HL-60 (cell line): ENCODE measurements at regions not wholly inside any gene's neighbourhood (a gene's known extent, or its start where the extent isn't known, plus 50 kb on each side); places are given as distances from the start of the nearest gene placed in this dataset.

Experiments
- DNase-seq, 2 experiments: peaks; one replicate each; pipeline ENCODE4 v3.0.0-alpha.2; 2010 to 2020; ENCODE audit warnings: low read depth in 1 of 2, low spot score in 1 of 2
- H3K27ac ChIP-seq: fragments of 250-450 bp; sonication (Bioruptor Pico); replicated peaks from 2 replicates; pipeline ENCODE4 v1.5.1; 2020; ENCODE audit warnings: mild to moderate bottlenecking, moderate library complexity
- H3K27me3 ChIP-seq: fragments of 250-450 bp; sonication (Bioruptor Pico); 2 replicates; pipeline ENCODE4 v1.5.1; 2021; ENCODE audit warnings: mild to moderate bottlenecking, moderate library complexity; ENCODE audit not compliant: insufficient read depth, poor library complexity, severe bottlenecking
- H3K4me3 ChIP-seq: replicated peaks from 2 replicates; pipeline ENCODE4 v1.5.1; 2011; ENCODE audit warnings: mild to moderate bottlenecking, control low read depth, low read length; ENCODE audit not compliant: insufficient read depth
- GABPA ChIP-seq: IDR thresholded peaks from 2 replicates; pipeline ENCODE4 v1.6.1; 2012; ENCODE audit warnings: low read depth
- POLR2AphosphoS5 ChIP-seq: IDR thresholded peaks from 2 replicates; pipeline ENCODE4 v1.6.1; 2012; ENCODE audit warnings: low read depth
- REST ChIP-seq: IDR thresholded peaks from 2 replicates; pipeline ENCODE4 v1.6.1; 2012; ENCODE audit warnings: low read depth; ENCODE audit not compliant: insufficient replicate concordance
- SPI1 ChIP-seq: IDR thresholded peaks from 2 replicates; pipeline ENCODE4 v1.6.1; 2012; ENCODE audit warnings: low read depth, mild to moderate bottlenecking, borderline replicate concordance
- TF ChIP-seq, protein P1 (sequence below): IDR thresholded peaks from one replicate; pipeline ENCODE4 v1.5.1; 2011; ENCODE audit warnings: low read length, control low read depth, inconsistent platforms; ENCODE audit not compliant: insufficient read depth

GRCh38 chr9:89669361-89669842, 64.6 kb downstream of the GADD45G start:
- DNase-seq: no peak
- Histone ChIP-seq H3K27ac (no peak overlapping the region), H3K27me3 (no peaks in the 10 kb centered on the region), H3K4me3 (no peak overlapping the region)
- TF ChIP-seq POLR2AphosphoS5 (no peak), SPI1 (no peak), REST (no peak), GABPA (no peak)
- TF ChIP-seq, protein P1, sequence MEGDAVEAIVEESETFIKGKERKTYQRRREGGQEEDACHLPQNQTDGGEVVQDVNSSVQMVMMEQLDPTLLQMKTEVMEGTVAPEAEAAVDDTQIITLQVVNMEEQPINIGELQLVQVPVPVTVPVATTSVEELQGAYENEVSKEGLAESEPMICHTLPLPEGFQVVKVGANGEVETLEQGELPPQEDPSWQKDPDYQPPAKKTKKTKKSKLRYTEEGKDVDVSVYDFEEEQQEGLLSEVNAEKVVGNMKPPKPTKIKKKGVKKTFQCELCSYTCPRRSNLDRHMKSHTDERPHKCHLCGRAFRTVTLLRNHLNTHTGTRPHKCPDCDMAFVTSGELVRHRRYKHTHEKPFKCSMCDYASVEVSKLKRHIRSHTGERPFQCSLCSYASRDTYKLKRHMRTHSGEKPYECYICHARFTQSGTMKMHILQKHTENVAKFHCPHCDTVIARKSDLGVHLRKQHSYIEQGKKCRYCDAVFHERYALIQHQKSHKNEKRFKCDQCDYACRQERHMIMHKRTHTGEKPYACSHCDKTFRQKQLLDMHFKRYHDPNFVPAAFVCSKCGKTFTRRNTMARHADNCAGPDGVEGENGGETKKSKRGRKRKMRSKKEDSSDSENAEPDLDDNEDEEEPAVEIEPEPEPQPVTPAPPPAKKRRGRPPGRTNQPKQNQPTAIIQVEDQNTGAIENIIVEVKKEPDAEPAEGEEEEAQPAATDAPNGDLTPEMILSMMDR: no peak

- no peak overlapping the region for H3K4me3 ChIP-seq
- TF ChIP-seq, protein P1: no peak
- TF ChIP-seq POLR2AphosphoS5 (no peak), SPI1 (no peak), GABPA (no peak), REST (no peak)
- no peak for DNase-seq
- H3K27ac ChIP-seq: no peak overlapping the region
- H3K27me3 ChIP-seq: no peaks in the 10 kb centered on the region
These were observed 65.3 kb downstream of the GADD45G start for GRCh38 chr9:89670114-89670513.

- Histone ChIP-seq H3K4me3 (no peak overlapping the region), H3K27me3 (no peaks in the 10 kb centered on the region), H3K27ac (no peak overlapping the region)
- TF ChIP-seq SPI1: no peak
- TF ChIP-seq GABPA: no peak
- TF ChIP-seq, protein P1: no peak
- no peak for TF ChIP-seq POLR2AphosphoS5
- no peak for DNase-seq
These were observed 66.1 kb downstream of the GADD45G start for GRCh38 chr9:89670801-89671434.

- no peak for DNase-seq
- Histone ChIP-seq H3K27me3 (no peaks in the 10 kb centered on the region), H3K27ac (no peak overlapping the region), H3K4me3 (no peak overlapping the region)
- TF ChIP-seq GABPA (no peak), POLR2AphosphoS5 (no peak), REST (no peak), SPI1 (no peak)
- TF ChIP-seq, protein P1: no peak
These were observed 69.8 kb downstream of the GADD45G start for GRCh38 chr9:89674667-89675057.
